ENCODE measurements at regions not wholly inside any gene's neighbourhood (a gene's known extent, or its start where the extent isn't known, plus 50 kb on each side); places are given as distances from the start of the nearest gene placed in this dataset.

GRCh38 chr9:97756991-97757390 is 59.9 kb upstream of the XPA start:
- H3K27ac ChIP-seq = no peak overlapping the region
- 53 to 67% (median 65%) methylated on average over 3 of the region's 3 CpGs for WGBS, 5 donors
- H3K27me3 ChIP-seq = peaks cover 0 to 13% (median 7%) of the 10 kb centered on the region in 3 donors
- H3K4me1 ChIP-seq = peaks cover 0 to 3% (median 0%) of the 10 kb centered on the region in 4 donors
- TF ChIP-seq POLR2AphosphoS5 (IDR thresholded peaks at IDR 0.05) (no peak), POLR2A (IDR thresholded peaks at IDR 0.05) (no peak), EP300 (IDR thresholded peaks at IDR 0.05) (no peak)
- TF ChIP-seq, protein P1, sequence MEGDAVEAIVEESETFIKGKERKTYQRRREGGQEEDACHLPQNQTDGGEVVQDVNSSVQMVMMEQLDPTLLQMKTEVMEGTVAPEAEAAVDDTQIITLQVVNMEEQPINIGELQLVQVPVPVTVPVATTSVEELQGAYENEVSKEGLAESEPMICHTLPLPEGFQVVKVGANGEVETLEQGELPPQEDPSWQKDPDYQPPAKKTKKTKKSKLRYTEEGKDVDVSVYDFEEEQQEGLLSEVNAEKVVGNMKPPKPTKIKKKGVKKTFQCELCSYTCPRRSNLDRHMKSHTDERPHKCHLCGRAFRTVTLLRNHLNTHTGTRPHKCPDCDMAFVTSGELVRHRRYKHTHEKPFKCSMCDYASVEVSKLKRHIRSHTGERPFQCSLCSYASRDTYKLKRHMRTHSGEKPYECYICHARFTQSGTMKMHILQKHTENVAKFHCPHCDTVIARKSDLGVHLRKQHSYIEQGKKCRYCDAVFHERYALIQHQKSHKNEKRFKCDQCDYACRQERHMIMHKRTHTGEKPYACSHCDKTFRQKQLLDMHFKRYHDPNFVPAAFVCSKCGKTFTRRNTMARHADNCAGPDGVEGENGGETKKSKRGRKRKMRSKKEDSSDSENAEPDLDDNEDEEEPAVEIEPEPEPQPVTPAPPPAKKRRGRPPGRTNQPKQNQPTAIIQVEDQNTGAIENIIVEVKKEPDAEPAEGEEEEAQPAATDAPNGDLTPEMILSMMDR (IDR thresholded peaks at IDR 0.05) = no peak
- intact Hi-C loops (cut with DNase I; ENCODE audit: low total_unique reads) = no loop called here
- no peaks in the 10 kb centered on the region for H3K36me3 ChIP-seq
- DNase-seq = no peak
- no peak overlapping the region for H3K4me3 ChIP-seq
- no peaks in the 10 kb centered on the region for H3K9me3 ChIP-seq

DNA sequence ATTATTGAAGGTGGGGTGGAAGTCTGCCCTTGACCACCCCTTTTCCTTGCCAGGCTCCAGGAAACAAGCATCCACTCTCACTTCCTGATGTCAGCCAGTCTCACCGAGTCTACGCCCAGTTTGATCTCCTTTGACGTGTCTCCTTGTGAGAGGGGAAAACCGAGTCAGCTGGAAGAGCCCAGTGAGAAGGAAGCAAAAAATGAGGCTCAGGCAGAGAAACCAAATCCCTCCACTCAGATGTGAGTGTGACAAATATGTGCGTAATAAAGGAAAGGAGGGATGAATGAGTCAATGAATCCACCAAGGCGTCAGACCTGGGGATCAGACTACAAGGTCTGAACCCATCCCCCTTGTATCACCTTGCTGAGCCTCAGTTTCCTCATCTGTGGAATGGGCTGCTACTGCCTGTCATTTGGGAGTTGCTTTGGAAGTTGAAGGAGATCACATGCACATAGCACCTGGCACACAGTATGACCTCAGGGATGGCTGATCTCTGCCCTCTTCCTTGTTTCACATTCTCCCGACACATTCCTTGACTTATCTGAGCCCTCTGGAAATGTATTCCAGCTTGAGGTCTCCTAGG is 61.3 kb upstream of the XPA start:
- intact Hi-C loops (cut with DNase I; ENCODE audit: low total_unique reads) = no loop called here
- WGBS, 5 donors = 53 to 76% (median 71%) methylated on average over 7 of the region's 7 CpGs
- Histone ChIP-seq H3K27me3 (peaks cover 0 to 16% (median 7%) of the 10 kb centered on the region in 3 donors), H3K36me3 (no peaks in the 10 kb centered on the region), H3K9me3 (no peaks in the 10 kb centered on the region), H3K4me1 (peaks cover 0 to 3% (median 0%) of the 10 kb centered on the region in 4 donors), H3K4me3 (no peak overlapping the region), H3K27ac (no peak overlapping the region)
- no peak for DNase-seq
- TF ChIP-seq POLR2AphosphoS5 (IDR thresholded peaks at IDR 0.05) (no peak), EP300 (IDR thresholded peaks at IDR 0.05) (no peak), POLR2A (IDR thresholded peaks at IDR 0.05) (no peak)
- TF ChIP-seq, protein P1 (IDR thresholded peaks at IDR 0.05) = no peak

DNA sequence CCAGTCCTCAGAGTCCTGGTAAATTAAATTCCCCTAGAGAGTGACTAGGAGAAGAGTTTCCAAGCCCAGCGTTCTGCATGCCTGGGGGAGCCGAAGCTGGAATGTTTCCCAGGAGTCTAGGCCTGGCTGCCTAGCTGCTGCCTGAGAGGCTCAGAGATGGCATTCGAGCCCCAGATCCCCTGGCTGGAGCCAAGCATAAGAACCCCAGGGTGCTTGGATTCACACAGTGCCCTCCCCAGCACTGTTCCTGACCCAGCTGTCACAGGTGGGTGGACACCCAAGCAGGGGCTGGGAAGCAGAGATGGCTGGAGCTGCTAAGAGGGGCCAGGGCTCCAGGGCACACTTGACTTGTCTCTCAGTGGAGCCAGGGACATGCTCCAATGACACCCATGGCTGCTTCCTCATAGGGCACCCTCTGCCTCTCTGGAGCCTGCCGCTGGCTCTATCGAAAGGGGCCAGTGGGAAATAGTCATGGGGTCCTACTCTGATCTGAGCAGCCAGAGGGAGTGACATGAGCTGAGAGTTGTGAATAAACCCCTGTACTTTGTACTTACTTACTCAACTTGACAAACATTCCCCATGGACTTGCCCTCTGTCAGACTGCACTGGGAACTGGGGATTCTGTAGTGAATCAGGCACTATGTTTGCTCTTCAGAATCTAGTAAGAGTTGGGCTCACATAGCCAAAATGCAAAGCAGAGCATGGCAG is 62.6 kb upstream of the XPA start:
- H3K36me3 ChIP-seq = no peaks in the 10 kb centered on the region
- no peak for TF ChIP-seq POLR2A (IDR thresholded peaks at IDR 0.05)
- no peak for TF ChIP-seq EP300 (IDR thresholded peaks at IDR 0.05)
- TF ChIP-seq, protein P1 (IDR thresholded peaks at IDR 0.05) = no peak
- peak in 1 of 2 donors; percentile 39 for DNase-seq
- WGBS, 5 donors = 36 to 64% (median 55%) methylated on average over 5 of the region's 5 CpGs
- no peak overlapping the region for H3K4me3 ChIP-seq
- peaks cover 0 to 24% (median 9%) of the 10 kb centered on the region in 3 donors for H3K27me3 ChIP-seq
- intact Hi-C loops (cut with DNase I; ENCODE audit: low total_unique reads) = no loop called here
- peak overlapping the region in 1 of 5 donors; percentile 40 for H3K27ac ChIP-seq
- H3K4me1 ChIP-seq = peaks cover 0 to 3% (median 0%) of the 10 kb centered on the region in 4 donors
- no peaks in the 10 kb centered on the region for H3K9me3 ChIP-seq

GRCh38 chr9:97761056-97761598 is 64.0 kb upstream of the XPA start:
- Histone ChIP-seq H3K27me3 (peaks cover 0 to 24% (median 9%) of the 10 kb centered on the region in 3 donors), H3K27ac (no peak overlapping the region), H3K9me3 (no peaks in the 10 kb centered on the region), H3K4me3 (no peak overlapping the region), H3K4me1 (peaks cover 0 to 3% (median 0%) of the 10 kb centered on the region in 4 donors), H3K36me3 (no peaks in the 10 kb centered on the region)
- no peak for DNase-seq
- 61 to 75% (median 74%) methylated on average over 8 of the region's 8 CpGs for WGBS, 5 donors
- intact Hi-C loops (cut with DNase I; ENCODE audit: low total_unique reads) = no loop called here
- TF ChIP-seq POLR2AphosphoS5 (IDR thresholded peaks at IDR 0.05) (no peak), POLR2A (IDR thresholded peaks at IDR 0.05) (no peak), EP300 (IDR thresholded peaks at IDR 0.05) (no peak)
- TF ChIP-seq, protein P1 (IDR thresholded peaks at IDR 0.05) = no peak

Data from stomach (tissue), 8 donors.